ENCODE measurements at regions not wholly inside any gene's neighbourhood (a gene's known extent, or its start where the extent isn't known, plus 50 kb on each side); places are given as distances from the start of the nearest gene placed in this dataset.

DNA sequence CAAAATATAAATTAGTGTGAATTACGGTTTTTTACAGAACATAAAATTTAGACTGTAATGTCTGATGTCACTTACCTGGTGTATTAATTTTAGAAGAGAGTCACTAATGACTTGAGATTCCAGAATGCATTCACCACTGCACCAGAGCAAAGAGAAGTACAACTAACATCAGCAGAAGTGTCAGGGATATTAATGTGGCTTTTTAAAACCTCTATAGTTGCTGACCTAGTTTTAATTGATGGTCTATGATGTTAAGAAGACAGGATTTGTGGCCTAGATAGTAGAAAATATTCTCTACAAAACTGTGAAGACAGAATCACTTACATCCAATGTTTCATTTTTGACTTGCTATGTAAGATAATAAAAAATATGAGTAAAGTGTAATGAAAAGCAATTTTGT is 1181.6 kb downstream of the RAPGEF2 start:
- Mint-ChIP-seq H3K27ac (no peak overlapping the region), H3K9me3 (ENCODE audit: insufficient read depth) (peaks cover 15% of the 10 kb centered on the region), H3K4me3 (no peak overlapping the region), H3K27me3 (no peaks in the 10 kb centered on the region), H3K4me1 (no peaks in the 10 kb centered on the region)
- intact Hi-C loops (cut with micrococcal nuclease), result no loop called here
- DNase-seq (no peak), ATAC-seq (ENCODE audit: low read depth) (no peak)
- no peak overlapping the region for H2AFZ ChIP-seq (ENCODE audit: insufficient read depth, low read depth, low read length, poor library complexity, severe bottlenecking)
- CTCF ChIA-PET, result no interaction called here
- H3K9me3 ChIP-seq (ENCODE audit: control extremely low read depth in 1 of 3, control insufficient read depth in 2 of 3, insufficient read depth in 1 of 3, low read length in 2 of 3), result peaks cover 0 to 3% (median 0%) of the 10 kb centered on the region in 3 donors
- no peaks in the 10 kb centered on the region for H3K4me1 ChIP-seq (ENCODE audit: control insufficient read depth in 2 of 2, insufficient read depth in 2 of 2, low read length in 2 of 2)
- no peaks in the 10 kb centered on the region for H3K36me3 ChIP-seq (replicated peaks in 1 of 2; ENCODE audit: control extremely low read depth in 1 of 2, control insufficient read depth in 1 of 2, extremely low read depth in 1 of 2, insufficient read depth in 2 of 2, low read length in 1 of 2)
- TF ChIP-seq, protein P1, sequence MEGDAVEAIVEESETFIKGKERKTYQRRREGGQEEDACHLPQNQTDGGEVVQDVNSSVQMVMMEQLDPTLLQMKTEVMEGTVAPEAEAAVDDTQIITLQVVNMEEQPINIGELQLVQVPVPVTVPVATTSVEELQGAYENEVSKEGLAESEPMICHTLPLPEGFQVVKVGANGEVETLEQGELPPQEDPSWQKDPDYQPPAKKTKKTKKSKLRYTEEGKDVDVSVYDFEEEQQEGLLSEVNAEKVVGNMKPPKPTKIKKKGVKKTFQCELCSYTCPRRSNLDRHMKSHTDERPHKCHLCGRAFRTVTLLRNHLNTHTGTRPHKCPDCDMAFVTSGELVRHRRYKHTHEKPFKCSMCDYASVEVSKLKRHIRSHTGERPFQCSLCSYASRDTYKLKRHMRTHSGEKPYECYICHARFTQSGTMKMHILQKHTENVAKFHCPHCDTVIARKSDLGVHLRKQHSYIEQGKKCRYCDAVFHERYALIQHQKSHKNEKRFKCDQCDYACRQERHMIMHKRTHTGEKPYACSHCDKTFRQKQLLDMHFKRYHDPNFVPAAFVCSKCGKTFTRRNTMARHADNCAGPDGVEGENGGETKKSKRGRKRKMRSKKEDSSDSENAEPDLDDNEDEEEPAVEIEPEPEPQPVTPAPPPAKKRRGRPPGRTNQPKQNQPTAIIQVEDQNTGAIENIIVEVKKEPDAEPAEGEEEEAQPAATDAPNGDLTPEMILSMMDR (IDR thresholded peaks at IDR 0.05), result no peak
- TF ChIP-seq EZH2 (IDR thresholded peaks at IDR 0.05; ENCODE audit: borderline replicate concordance, insufficient read depth, low read depth, low read length, poor library complexity, severe bottlenecking), result no peak
- H3K27ac ChIP-seq (ENCODE audit: low read length in 2 of 2), result no peak overlapping the region
- H3K27me3 ChIP-seq (replicated peaks in 1 of 4; ENCODE audit: control extremely low read depth in 1 of 4, control insufficient read depth in 3 of 4, insufficient read depth in 4 of 4, low read length in 3 of 4), result no peaks in the 10 kb centered on the region
- H3K9ac ChIP-seq (ENCODE audit: low read length), result no peak overlapping the region
- H4K20me1 ChIP-seq (ENCODE audit: control insufficient read depth, insufficient read depth, low read length, poor library complexity, severe bottlenecking), result no peaks in the 10 kb centered on the region
- no peaks in the 10 kb centered on the region for H3K79me2 ChIP-seq (ENCODE audit: control insufficient read depth, insufficient read depth, low read length)
- POLR2A ChIA-PET, result no interaction called here
- no peak overlapping the region for H3K4me2 ChIP-seq (replicated peaks; ENCODE audit: low read depth, low read length, poor library complexity, severe bottlenecking)
- no CpG with 5 or more reads among the region's 1 CpG for WGBS (ENCODE audit: insufficient coverage)
- no peak overlapping the region for H3K4me3 ChIP-seq (ENCODE audit: control extremely low read depth in 1 of 5, extremely low read depth in 1 of 5, insufficient read depth in 1 of 5, low read depth in 2 of 5, low read length in 4 of 5)

DNA sequence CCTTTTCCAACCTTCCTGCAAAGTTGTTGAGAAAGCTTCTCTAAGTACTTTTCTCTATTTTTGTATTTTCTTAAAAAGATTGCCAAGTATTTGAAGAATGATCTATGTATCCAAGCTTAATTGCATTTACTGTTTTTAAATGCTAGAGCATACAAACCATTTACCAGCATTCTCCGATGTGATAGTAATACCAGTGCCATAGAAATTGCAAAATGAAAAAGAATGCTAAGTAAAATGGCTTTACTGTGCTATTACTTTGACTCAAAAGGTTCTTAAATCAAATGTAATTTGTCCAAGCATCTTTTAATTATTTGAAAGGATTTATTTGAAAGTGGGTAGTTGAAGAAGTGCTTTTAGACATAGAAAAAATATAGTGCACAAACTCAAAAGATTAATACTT is 1183.2 kb downstream of the RAPGEF2 start:
- CTCF ChIA-PET, result no interaction called here

More for the DNA sequence above, 1183.2 kb downstream of the RAPGEF2 start:
- Mint-ChIP-seq H3K27ac (no peak overlapping the region), H3K27me3 (no peaks in the 10 kb centered on the region), H3K4me3 (no peak overlapping the region), H3K4me1 (no peaks in the 10 kb centered on the region), H3K9me3 (ENCODE audit: insufficient read depth) (peaks cover 7% of the 10 kb centered on the region)
- no peaks in the 10 kb centered on the region for H3K4me1 ChIP-seq (ENCODE audit: control insufficient read depth in 2 of 2, insufficient read depth in 2 of 2, low read length in 2 of 2)
- no peaks in the 10 kb centered on the region for H3K36me3 ChIP-seq (replicated peaks in 1 of 2; ENCODE audit: control extremely low read depth in 1 of 2, control insufficient read depth in 1 of 2, extremely low read depth in 1 of 2, insufficient read depth in 2 of 2, low read length in 1 of 2)
- no peak overlapping the region for H3K4me2 ChIP-seq (replicated peaks; ENCODE audit: low read depth, low read length, poor library complexity, severe bottlenecking)
- no peaks in the 10 kb centered on the region for H4K20me1 ChIP-seq (ENCODE audit: control insufficient read depth, insufficient read depth, low read length, poor library complexity, severe bottlenecking)
- no peak overlapping the region for H2AFZ ChIP-seq (ENCODE audit: insufficient read depth, low read depth, low read length, poor library complexity, severe bottlenecking)
- H3K79me2 ChIP-seq (ENCODE audit: control insufficient read depth, insufficient read depth, low read length), result no peaks in the 10 kb centered on the region
- no peak for DNase-seq
- H3K9me3 ChIP-seq (ENCODE audit: control extremely low read depth in 1 of 3, control insufficient read depth in 2 of 3, insufficient read depth in 1 of 3, low read length in 2 of 3), result peaks cover 0 to 3% (median 0%) of the 10 kb centered on the region in 3 donors
- no peak overlapping the region for H3K4me3 ChIP-seq (ENCODE audit: control extremely low read depth in 1 of 5, extremely low read depth in 1 of 5, insufficient read depth in 1 of 5, low read depth in 2 of 5, low read length in 4 of 5)
- TF ChIP-seq EZH2 (IDR thresholded peaks at IDR 0.05; ENCODE audit: borderline replicate concordance, insufficient read depth, low read depth, low read length, poor library complexity, severe bottlenecking), result no peak
- TF ChIP-seq, protein P1 (IDR thresholded peaks at IDR 0.05), result no peak
- H3K27ac ChIP-seq (ENCODE audit: low read length in 2 of 2), result no peak overlapping the region
- intact Hi-C loops (cut with micrococcal nuclease), result no loop called here
- no peak for ATAC-seq (ENCODE audit: low read depth)
- POLR2A ChIA-PET, result no interaction called here
- no CpG with 5 or more reads among the region's 1 CpG for WGBS (ENCODE audit: insufficient coverage)
- H3K27me3 ChIP-seq (replicated peaks in 1 of 4; ENCODE audit: control extremely low read depth in 1 of 4, control insufficient read depth in 3 of 4, insufficient read depth in 4 of 4, low read length in 3 of 4), result no peaks in the 10 kb centered on the region
- no peak overlapping the region for H3K9ac ChIP-seq (ENCODE audit: low read length)

Data from B cell (primary cell).